ENCODE measurements at regions not wholly inside any gene's neighbourhood (a gene's known extent, or its start where the extent isn't known, plus 50 kb on each side); places are given as distances from the start of the nearest gene placed in this dataset.

DNA sequence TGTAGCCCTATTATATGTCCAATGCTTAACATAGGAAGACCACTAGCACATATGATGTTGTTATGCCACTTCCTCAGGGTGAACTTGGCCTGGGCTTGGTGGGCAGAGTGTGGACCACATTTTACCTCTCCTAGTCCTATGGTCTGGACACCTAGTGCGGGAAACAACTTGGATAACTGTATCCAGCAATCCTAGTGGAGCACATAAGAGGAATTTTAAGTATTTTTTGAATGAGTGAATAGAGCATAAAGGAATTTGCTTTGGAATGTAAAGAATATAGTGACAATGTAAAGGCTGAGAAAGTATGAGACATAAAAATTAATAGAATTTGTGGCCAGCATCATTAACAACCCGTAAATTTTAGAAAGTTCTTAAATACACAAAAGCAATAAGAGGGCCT, 528.9 kb downstream of the IGSF11 start:
- no peaks in the 10 kb centered on the region for H3K27me3 ChIP-seq
- ATAC-seq (no peak), DNase-seq (no peak)
- no peaks in the 10 kb centered on the region for H3K9me3 ChIP-seq
- no peaks in the 10 kb centered on the region for H3K4me1 ChIP-seq
- TF ChIP-seq, protein P1, sequence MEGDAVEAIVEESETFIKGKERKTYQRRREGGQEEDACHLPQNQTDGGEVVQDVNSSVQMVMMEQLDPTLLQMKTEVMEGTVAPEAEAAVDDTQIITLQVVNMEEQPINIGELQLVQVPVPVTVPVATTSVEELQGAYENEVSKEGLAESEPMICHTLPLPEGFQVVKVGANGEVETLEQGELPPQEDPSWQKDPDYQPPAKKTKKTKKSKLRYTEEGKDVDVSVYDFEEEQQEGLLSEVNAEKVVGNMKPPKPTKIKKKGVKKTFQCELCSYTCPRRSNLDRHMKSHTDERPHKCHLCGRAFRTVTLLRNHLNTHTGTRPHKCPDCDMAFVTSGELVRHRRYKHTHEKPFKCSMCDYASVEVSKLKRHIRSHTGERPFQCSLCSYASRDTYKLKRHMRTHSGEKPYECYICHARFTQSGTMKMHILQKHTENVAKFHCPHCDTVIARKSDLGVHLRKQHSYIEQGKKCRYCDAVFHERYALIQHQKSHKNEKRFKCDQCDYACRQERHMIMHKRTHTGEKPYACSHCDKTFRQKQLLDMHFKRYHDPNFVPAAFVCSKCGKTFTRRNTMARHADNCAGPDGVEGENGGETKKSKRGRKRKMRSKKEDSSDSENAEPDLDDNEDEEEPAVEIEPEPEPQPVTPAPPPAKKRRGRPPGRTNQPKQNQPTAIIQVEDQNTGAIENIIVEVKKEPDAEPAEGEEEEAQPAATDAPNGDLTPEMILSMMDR (IDR thresholded peaks at IDR 0.05): no peak
- TF ChIP-seq POLR2A (IDR thresholded peaks at IDR 0.05): no peak
- 50% methylated on average over 2 of the region's 2 CpGs for WGBS (ENCODE audit: insufficient coverage, low coverage, low lambda C conversion rate, missing lambda C conversion rate)
- intact Hi-C loops (cut with DNase I): no loop called here
- H3K4me3 ChIP-seq: no peak overlapping the region
- no peaks in the 10 kb centered on the region for H3K36me3 ChIP-seq
- H3K27ac ChIP-seq: no peak overlapping the region

DNA sequence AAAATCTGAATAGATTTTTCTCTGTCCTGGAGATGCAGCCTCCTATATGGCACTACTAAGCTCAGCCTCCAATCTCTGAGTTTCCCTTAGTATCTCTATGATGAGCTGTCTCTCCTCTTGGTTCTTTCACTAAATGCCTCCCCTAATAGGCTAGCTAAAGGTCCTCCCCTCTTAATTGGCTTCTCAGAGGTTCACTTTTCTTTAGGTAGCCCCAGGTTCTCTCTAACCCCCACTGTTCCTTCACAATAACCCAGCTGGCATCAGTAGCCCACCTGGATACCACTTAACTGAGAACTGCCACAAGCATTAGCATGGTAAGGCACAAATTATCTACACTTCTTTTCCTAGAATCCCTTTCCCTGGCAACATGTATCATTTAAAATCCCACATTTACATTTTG, 523.2 kb downstream of the IGSF11 start:
- H3K9me3 ChIP-seq: no peaks in the 10 kb centered on the region
- H3K27ac ChIP-seq: no peak overlapping the region
- ATAC-seq (no peak), DNase-seq (no peak)
- H3K4me1 ChIP-seq: no peaks in the 10 kb centered on the region
- H3K36me3 ChIP-seq: no peaks in the 10 kb centered on the region
- no peaks in the 10 kb centered on the region for H3K27me3 ChIP-seq
- no peak overlapping the region for H3K4me3 ChIP-seq
- TF ChIP-seq POLR2A (IDR thresholded peaks at IDR 0.05): no peak
- TF ChIP-seq, protein P1 (IDR thresholded peaks at IDR 0.05): no peak
- intact Hi-C loops (cut with DNase I): no loop called here

DNA sequence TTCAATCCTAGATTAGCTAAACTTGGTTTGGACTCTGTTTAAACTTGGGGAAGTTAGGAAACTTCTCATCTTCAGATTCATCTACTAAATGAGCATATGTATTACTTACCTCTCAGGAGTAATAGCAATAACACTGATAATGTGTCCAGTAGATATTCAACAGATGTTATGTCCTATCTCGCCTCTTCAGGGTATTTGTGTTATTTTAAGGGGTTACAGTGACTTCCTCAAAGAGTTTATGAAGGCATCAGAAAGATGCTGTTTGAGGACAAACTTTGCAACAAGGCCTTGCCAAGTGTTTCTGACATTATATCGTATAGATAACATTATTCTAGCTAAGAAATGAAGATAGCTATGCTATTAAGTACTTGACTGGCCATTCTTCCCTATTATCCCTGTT, 522.3 kb downstream of the IGSF11 start:
- TF ChIP-seq POLR2A (IDR thresholded peaks at IDR 0.05): no peak
- TF ChIP-seq, protein P1 (IDR thresholded peaks at IDR 0.05): no peak
- Histone ChIP-seq H3K4me1 (no peaks in the 10 kb centered on the region), H3K27ac (no peak overlapping the region), H3K9me3 (no peaks in the 10 kb centered on the region), H3K27me3 (no peaks in the 10 kb centered on the region), H3K36me3 (no peaks in the 10 kb centered on the region), H3K4me3 (no peak overlapping the region)
- DNase-seq: no peak
- ATAC-seq: no peak
- intact Hi-C loops (cut with DNase I): no loop called here
- 40% methylated on average over 2 of the region's 2 CpGs for WGBS (ENCODE audit: insufficient coverage, low coverage, low lambda C conversion rate, missing lambda C conversion rate)

DNA sequence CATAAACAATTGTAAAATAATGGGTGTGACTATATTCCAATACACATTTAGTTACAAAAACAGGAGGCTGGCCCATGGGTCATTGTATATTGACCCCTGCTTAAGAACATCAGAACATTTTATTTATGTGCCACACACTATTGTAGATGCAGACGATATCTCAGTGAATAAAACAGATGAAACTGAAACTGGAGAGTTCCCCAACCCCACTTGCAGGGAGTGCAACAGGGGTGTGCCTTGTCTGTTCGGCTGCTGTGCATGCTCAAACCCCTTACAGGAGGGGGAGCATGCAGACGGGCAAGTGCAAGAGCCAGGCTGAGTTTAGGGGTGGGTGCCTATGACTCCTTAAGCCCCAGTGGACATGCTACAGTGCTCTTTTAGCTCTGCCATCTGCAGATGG, 509.6 kb downstream of the IGSF11 start:
- no peak for ATAC-seq
- no peak overlapping the region for H3K4me3 ChIP-seq
- intact Hi-C loops (cut with DNase I): no loop called here

More for the DNA sequence above, 509.6 kb downstream of the IGSF11 start:
- Histone ChIP-seq H3K4me1 (no peaks in the 10 kb centered on the region), H3K36me3 (no peaks in the 10 kb centered on the region), H3K27ac (no peak overlapping the region), H3K9me3 (no peaks in the 10 kb centered on the region), H3K27me3 (no peaks in the 10 kb centered on the region)
- WGBS (ENCODE audit: insufficient coverage, low coverage, low lambda C conversion rate, missing lambda C conversion rate): 60% methylated on average over 3 of the region's 3 CpGs
- TF ChIP-seq, protein P1 (IDR thresholded peaks at IDR 0.05): no peak
- no peak for TF ChIP-seq POLR2A (IDR thresholded peaks at IDR 0.05)
- no peak for DNase-seq

Data from right lobe of liver (tissue), 6 donors.